RPMI7951 (cell line): ENCODE measurements at regions not wholly inside any gene's neighbourhood (a gene's known extent, or its start where the extent isn't known, plus 50 kb on each side); places are given as distances from the start of the nearest gene placed in this dataset.

Experiments
- DNase-seq: peaks from one replicate; pipeline ENCODE4 v3.0.0-alpha.2; 2012; ENCODE audit warnings: low read depth

DNA sequence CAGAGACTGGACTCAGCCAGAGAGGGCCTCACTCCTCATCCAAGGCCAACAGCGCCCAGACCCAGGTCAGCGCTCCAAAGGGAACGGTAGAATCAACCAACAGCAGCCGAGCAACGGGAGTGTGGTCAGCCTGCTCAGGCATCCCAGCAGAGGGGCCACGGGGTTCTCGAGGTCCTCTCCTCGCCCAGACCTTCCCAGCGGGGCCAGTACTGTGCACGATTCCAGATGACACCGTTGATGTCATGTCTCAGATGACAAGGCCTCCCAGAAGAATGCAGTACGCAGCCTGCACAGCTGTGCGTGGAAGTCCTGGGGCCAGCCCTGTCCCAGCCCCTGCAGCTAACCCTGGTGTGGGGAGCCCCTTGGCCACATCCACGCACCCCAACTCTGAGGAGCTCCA, 141.0 kb upstream of the PPP1R26 start:
- DNase-seq, result no peak

DNA sequence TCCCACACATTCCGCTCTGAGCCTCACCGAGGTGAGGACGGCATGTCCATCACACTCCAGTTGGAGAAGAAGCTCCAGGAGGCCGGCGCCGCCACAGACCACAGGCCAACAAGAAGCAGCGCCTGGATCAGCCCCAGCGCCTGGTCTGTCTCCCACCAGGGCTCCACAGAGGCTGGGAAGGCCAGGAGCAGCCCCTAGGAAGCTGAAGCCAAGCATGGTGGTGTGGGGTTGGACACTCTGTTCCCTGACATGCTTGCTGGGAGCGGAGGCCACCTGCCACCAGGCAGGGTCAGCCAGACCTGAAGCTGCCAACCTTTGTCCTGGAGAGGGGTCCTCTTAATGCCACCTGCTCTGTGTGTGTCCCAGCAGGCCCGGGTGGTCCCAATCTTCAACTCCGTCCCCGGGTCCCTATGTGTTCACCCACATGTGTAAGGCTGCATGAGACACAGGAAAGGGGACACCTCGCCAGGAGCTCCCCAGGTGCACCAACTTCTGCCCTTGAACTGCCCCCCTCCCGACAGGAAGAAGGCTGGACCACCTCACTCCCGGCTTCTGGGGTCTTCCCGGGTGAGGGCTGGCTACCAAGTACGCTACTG, 140.1 kb upstream of the PPP1R26 start:
- DNase-seq, result no peak

DNA sequence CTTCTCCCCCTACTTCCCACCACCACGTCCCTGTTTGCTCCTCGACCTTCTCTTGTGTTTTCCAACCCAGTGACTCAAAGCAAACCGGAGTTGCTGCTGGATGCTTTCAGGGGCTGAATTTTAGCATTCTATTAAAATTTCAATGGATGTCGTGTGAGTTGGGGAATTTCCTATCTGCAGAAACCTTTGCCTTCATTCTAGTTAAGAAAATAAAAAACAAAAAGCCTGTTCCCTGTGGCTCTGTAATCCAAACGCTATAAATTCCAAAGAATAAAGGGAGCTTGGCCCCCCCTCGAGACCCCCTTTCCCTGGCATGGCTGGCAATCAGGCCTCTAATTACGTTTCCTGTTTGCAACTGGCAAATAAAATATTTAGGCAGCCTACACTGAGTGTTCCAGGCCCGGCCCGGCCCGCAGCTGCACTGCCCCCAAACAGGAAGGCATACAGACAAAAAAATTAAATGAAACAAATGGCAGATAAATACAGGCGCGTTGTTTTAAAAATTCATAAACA, 139.4 kb upstream of the PPP1R26 start:
- DNase-seq, result no peak

DNA sequence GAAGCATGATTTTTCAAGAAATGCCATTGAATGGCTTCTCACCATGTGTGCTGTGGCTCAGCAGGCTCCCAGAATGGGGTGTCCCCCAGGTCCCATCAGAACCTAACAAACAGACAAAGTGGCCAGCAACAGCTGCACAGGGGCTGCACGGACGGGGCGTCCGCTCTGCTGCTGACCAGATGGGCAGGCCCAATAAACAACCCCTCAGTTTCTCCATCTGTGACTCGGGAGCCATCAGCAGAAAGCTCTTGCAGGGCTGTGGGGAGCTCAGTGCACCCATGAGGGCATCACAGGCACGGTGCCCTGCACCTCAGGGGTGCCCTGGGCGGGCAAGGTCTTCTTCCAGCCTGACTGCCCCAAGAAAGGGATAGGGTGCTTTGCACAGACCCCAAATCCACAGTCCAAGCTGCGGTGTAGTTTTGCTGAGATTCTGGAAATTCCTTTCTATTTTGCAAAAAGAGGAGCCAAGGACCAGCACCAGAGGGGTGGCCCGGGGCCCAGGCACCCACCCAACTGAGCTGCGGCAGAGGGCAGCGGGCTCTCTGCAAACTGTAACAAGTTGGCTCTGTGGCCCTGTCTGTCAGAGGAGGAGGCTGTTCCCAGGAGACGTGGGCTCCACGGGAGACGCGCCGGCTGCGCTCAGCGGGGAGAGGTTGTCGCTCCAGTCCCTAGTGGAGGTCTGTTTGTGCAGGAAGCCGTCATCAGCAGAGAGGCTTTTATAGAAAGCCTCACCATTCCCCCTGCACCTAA, 138.7 kb upstream of the PPP1R26 start:
- DNase-seq, result no peak

DNA sequence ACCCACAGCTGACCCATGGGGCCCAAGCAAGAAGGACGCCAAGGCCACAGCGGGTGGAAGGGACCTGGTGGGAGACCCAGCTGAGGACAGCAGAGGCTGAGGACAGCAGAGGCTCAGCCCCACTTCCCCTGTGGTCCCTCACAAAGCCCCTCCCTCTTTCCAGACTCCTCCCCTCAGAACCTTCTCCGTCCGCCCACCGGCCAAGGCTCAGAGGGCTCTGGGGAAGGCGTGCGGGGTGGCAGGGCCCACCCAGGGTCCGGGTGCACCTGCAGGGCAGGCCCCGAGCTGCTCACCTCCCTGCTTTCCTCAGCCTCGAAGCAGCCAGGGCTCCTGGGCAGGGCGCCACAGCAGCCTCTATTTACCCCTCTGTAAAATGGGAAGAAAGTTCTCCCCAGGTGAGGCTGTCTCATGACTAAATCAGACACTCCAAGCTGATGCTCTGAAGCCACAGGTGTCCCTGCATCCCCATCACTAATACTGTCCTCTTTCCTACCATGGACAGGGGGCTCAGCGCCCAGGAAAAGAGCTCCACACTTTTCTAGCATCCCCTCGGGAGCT, 137.9 kb upstream of the PPP1R26 start:
- no peak for DNase-seq

DNA sequence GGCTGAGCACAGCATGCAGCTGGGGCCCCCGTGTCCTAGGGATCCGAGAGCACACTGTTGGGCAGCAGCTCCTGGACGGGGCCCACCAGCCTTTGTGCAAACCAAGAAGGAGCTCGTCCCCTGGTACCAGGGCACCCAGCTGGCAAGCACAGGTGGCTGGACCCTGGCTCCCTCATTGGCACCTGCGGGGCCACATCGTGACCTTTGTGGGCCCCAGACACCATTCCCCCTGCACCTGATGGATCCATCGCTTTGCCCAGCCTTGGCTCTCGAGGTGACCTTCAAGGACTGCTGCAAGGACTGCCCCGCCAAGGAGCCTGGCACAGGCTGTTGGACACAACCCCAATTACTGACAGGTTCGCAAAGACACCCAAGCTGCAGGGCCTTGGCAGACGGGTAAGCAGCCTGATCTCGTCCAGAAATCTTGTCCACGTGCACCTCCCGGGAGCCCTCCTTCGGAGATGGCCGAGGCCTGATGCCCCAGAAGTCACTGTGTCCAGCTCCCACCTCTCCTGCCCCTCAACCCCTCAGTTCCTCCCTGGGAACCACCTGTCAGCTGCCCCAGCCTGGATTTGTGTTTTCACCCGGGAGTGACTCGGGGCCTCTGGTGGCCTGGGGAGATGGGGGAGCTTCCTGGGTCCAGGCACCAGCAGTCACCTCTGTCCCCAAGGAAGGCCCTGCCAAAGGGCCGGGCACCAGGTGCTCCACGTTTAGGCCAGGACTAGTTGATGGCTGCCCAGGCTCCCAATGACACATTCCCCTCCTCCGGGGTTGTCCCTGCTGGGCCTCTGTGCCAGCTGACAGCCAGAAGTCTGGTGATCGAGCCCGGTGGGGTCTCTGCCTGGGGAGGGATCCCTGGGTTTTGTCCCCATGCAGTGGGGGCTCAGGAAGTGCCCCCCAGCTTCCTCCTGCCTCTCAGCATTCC, 137.1 kb upstream of the PPP1R26 start:
- DNase-seq, result no peak

DNA sequence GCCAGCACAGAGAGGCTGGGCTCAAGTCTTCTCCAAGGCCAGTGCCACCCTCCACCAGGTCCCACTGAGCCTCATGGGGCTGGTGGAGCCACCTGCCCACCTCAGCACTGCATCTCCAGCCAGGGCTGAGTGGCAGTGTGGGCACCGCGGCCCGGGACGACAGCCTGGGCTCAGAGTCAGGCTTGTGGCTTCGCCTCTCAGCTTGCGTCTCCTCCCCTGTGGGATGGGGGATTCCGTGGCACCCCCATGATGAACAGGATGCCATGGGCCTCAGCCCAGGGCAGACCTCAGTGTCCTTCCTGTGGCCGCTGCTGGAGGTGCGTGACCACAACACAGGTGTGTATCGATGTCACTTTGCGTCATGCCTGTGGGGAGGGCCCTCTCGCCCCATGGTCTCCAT, 136.4 kb upstream of the PPP1R26 start:
- DNase-seq, result no peak

DNA sequence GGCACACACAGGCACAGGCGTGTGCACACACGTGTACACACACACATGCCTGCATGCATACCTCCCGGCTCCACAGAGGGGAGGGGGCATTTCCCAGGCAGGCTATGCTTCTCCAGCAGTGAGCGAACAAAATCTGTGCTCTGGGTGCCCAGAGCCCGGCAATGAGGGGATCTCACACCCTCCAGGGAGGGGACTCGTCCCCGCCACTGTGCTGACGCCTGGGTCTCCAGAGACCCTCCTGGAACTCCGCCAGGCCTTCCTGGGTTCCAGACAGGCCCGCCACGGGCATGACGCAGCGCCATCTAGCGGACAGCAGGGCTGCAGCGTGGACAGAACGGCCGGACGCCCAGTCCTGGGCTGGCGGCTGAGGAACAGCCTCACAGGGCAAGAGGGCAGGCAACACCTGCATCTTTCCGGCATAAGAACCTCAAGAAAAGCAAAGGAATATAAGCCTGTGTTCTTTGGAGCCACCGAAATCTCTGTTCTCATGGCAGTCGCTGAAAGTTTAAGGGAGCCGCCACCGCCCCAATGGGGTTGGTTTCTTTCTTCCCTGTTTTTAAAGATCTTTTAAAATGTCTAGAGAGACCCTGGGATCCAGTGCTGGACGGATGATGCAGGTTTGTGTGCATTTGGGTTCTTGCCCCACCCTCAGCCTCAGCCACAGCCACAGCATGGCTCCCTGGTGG, 135.6 kb upstream of the PPP1R26 start:
- peak; percentile 4 for DNase-seq

DNA sequence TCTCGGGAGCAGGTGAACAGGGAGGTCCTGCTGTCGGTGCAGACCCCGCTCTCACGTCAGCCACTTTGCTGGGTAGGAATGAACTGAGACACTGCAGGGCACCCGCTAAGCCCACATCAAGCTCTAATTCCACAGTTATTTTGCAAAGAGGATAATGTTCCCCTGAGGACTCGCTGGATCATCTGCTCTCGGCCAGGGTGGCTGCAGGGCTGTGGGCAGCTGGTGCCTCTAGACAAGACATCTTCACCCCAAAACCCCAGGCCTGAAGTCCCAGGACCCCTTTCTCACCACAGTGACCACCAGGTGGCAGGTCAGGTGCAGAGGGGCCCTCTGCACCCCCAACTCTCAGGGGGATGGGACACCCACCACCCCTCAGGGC, 135.1 kb upstream of the PPP1R26 start:
- no peak for DNase-seq

DNA sequence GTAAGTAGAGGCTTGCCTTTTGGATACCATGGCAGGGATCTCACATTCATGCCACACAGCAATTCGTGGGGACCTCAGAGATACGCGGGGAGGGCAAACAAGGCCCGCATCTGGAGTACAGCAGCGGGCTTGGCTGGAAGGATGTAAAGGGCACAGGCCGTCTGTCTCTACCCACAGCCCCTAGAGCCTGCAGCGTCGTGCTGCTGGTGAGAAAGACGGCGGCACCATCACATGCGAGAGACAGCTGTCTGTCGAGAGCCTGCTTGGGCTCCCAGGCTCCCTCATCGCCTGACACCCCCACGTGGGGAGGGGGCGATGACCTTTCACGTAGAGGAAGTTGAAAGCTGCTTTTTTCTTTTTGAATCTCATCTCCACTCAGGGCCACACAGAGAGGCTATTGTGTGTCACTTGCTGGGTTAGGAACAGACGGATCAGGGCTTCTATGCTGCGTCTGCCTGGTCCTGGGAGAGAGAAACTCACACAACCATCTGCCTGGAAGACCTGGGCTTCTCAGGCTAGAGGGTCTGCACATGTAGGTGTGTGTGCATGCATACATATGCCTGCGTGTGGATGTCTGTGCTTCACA, 134.6 kb upstream of the PPP1R26 start:
- no peak for DNase-seq

DNA sequence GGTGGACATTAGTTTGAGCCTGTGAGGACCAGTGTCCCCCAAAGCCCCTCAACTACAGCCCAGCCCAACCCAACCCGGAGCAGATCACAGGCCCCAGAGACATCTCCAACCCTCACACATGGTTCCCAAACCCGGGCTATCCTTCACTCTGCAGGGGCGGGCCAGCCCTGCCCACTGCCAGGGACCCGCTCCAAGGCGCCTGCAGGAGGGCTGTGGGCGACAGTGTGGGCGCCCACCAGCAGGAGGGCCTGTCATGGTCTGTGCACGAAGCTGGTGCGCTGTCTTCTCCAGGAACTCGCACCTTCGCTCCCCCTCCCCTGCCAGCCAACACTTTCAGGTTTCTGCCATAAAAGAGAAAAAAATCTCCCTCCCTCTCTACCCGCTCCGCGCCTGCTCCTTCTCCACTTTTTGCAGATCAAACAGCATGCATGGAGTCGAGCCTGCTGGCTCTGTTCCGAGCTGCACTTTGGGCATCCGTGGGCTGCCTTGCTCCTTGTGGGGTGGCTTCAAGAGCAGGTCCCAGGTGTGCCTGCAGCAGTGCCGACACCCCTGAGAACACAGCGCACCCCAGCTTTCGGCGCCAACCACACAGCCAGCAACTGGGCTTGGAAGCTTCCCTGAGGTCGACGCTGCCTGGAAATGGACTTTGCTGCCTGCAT, 133.7 kb upstream of the PPP1R26 start:
- DNase-seq, result no peak

DNA sequence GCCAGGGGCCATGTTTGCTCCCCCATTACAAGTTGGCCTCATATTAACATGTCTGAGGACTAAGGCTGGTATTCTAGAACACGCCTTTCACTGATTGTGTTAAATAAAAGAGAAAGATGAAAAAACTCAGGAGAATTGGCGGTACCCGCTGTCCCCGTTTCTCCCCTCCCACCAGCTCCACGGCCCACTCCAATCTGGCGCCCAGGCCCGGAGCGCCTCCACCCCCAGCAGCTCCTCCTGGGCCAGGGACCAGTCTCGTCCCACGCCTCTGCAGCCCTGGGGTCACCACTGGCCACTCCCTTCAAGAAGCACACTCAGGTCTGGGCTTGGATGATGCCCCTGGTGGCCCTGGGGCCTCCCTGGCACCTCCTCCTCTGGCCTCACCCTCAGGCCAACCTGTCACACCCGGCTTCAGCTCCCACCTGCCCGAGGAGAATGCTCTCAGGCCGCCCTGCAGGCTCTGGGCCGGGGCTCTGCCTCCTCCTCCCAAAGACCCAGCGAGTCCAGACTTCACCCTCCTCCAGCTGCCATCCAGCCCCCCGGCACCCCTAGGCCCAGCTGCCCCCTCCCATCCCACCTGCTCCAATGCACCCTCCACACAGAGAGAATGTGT, 133.0 kb upstream of the PPP1R26 start:
- DNase-seq, result no peak

DNA sequence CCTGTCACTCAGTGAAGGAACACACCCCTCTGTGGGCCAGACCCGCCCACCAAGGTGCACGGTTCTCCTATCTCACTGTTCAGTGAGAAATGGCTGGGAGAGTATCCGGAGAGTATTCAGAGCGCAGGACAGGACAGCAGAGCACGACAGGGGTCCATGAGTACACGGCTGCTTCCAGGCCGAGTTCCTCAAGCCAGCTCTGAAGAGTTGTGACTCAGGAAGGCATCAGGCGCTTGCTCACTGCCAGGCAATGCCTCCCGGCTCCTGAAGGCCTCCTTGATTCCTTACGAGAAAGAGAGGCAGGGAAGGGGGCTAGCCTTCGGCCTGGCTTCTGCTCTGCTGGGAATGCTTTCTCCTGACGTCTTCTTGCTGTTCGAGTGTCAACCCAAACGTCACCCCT, 132.1 kb upstream of the PPP1R26 start:
- no peak for DNase-seq

DNA sequence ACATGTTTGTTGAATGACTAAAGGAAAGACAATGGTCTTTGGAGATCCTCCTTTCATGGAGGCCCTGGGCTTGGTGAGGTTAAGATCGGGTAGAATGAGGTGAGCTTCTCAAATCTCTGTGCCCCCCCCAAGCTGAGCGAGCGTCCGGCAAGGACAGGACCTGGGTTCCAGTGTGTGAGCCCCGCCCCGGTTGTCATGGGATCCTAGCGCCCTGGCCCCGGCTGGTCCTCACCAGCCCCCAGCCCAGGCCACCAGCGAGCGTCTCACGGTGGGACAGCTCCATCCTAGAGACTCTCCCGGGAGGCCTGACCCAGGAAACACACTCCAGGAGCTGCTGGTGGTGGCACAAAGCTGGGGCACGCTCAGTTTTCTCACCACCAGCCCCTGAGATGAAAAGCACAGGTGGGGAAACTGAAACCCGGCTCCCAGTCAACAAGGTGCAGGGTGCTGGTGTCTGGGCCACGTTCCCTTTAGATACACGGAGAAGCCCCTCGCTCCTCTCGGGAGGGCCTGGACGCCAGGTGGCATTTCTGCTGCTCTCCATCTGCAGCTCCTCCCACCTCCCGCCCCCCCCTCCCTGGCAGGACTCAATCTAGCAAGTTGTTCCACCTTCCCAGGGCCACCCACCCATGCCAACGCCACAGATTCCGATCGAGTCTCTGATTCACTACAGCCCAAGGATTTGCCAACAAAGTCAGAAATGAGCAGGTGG, 131.3 kb upstream of the PPP1R26 start:
- no peak for DNase-seq

DNA sequence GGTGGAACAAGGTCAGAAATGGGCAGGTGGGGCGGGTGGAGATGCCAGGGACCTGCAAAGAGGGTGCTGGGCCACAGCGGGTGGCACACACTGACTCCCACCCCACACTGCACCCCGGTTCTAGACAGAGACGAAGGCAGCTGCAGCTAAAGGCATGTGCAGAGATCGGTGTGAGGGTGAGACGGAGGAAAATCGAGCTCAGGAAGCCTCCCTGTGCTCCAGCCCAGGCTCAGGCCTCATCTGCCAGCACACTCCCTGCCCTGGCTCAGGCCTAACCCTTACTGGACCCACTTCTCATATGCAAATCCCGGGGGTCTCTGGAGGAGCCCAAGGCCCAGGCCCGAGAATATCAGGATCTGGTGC, 130.8 kb upstream of the PPP1R26 start:
- DNase-seq, result no peak

DNA sequence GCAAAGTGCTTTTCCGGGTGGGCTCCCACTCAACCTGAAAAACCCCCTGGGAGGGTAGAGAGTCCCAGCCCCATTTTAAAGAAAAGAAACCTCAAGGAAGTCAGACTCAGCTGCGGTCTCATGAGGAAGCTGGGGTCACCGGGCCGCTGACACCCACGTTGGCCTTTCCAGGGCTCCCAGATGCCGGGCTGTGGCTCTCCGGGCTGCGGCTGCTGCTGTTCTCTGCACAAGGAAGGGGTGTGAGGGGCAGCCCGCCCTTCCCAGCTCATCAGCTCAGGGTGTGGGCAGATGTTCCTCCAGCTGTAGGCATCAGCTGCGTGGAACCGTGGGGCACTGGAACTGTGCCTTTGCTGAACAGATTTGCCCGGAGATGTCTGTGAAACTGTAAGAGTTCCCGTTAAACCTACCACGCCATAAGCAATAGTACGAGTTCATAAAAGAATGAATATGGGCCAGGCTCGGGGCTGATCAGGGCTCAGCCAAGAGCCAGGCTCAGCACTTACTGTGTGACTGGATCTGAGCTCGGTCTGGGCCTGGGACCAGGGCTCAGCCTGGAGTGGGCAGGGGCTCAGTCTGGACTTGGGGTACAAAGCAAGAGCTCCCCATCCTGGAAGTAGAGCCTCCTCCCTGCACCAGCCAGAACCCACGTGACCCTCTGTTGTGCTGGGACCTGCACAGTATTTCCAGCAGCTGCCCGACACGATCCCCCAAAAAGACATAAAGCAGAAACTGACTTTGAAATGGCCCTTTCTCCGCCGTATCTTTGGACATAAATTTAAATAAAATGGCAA, 130.2 kb upstream of the PPP1R26 start:
- DNase-seq, result no peak

DNA sequence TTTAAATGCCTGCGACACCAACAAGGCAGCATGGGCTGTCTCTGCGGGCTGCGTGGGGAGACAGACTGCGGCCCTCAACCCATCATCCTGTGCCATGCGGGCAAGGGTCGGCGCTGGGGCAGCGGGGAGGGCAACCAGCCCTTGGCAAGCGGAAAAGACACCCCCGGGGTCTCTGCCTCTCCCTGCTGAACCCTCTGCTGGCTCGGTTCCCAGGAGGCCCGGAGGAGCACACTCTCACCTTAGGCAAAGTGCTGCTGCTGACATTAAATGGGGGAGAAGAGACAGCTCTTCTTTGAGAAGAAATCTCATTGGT, 129.6 kb upstream of the PPP1R26 start:
- DNase-seq, result no peak

DNA sequence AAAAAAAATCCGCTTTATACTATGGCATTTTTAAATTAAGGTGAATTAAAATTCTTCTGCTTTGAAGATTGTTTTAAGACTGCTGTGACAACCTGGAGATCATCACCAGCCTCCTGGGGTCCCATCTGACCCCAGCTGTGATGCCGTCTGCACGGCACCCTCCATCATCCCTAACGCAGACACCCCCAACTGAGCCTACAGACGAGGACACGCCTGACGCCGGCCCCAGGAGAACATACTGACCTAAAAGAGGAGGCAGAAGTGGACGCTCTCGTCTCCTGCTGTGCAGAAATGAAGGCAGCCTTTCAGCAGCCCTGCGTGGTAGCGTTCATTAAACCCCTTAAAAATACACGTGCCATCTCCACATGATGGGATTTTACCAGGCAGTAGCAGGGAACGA, 125.6 kb upstream of the PPP1R26 start:
- DNase-seq, result no peak

DNA sequence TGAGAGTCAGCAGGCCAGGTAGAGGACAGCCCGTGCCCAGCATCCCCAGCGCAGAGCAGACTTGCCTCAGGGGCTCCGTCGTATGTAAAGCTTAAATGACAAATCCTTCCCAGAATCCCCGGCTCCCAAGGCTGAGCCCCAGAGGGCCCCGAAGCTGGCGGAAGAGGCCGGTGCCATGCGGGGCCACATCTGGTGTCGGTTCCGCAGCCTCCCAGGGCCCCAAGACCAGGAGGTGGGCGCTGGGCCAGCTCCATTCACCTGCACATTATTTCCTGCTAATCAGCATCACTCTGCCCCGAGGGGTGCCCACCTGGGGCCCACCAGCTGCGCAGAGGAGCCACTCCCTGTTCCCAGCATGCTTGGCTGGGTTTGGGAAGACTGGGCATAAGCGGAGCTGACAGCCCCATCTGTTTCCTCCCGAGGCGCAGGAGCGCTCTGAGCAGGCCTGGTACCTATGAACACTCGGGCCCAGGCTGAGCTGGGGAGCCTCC, 124.0 kb upstream of the PPP1R26 start:
- DNase-seq, result no peak
